ENCODE measurements at regions not wholly inside any gene's neighbourhood (a gene's known extent, or its start where the extent isn't known, plus 50 kb on each side); places are given as distances from the start of the nearest gene placed in this dataset.

DNA sequence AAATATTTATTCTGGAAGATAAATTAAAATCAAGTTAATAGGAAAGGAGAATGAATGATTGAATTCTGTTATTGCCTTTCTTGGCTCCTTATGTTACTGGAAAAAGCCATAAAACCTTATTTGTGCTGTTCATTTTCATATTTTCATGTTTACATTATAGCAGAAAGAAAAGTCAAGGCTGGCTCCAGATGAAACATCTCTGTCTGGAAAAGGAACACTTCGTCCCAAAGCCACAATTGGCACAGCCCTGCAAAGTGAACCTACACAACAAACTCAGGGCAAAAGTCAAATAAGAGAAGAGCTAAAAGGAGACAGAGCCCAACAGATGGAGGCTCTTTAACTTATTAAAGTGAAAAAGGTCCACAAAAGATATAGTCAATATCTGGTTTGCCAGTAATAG is 73.4 kb downstream of the GTPBP8 start:
- H3K9me3 ChIP-seq = no peaks in the 10 kb centered on the region
- H3K36me3 ChIP-seq = no peaks in the 10 kb centered on the region
- 66 to 90% methylated on average over 1 of the region's 1 CpG for WGBS, 2 donors
- H3K4me3 ChIP-seq (replicated peaks in 1 of 3) = no peak overlapping the region
- TF ChIP-seq POLR2A (IDR thresholded peaks at IDR 0.05) = no peak
- TF ChIP-seq, protein P1, sequence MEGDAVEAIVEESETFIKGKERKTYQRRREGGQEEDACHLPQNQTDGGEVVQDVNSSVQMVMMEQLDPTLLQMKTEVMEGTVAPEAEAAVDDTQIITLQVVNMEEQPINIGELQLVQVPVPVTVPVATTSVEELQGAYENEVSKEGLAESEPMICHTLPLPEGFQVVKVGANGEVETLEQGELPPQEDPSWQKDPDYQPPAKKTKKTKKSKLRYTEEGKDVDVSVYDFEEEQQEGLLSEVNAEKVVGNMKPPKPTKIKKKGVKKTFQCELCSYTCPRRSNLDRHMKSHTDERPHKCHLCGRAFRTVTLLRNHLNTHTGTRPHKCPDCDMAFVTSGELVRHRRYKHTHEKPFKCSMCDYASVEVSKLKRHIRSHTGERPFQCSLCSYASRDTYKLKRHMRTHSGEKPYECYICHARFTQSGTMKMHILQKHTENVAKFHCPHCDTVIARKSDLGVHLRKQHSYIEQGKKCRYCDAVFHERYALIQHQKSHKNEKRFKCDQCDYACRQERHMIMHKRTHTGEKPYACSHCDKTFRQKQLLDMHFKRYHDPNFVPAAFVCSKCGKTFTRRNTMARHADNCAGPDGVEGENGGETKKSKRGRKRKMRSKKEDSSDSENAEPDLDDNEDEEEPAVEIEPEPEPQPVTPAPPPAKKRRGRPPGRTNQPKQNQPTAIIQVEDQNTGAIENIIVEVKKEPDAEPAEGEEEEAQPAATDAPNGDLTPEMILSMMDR (IDR thresholded peaks at IDR 0.05) = no peak
- H3K4me1 ChIP-seq = no peaks in the 10 kb centered on the region
- H3K27ac ChIP-seq = no peak overlapping the region
- DNase-seq = no peak
- no peaks in the 10 kb centered on the region for H3K27me3 ChIP-seq
- intact Hi-C loops (cut with DNase I) = no loop called here

DNA sequence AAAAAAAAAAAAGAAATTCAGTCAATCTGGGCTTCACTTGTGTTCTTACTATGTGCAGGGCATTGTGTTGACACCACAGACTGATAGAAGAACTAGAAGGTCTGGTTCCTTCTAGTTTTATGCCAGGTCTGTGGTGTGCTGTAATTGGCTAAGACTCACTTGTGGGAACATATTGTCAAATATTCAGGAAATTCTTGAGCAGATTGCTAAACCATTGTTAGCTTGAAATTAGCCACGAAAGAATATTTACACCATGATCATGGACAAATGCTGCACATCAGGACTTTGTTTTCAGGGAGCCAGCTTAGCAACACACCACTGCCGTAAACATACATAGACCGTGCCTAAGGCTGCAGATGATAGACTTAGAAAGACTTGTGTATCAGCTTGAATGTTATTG is 74.6 kb downstream of the GTPBP8 start:
- H3K4me1 ChIP-seq = no peaks in the 10 kb centered on the region
- no peaks in the 10 kb centered on the region for H3K27me3 ChIP-seq
- no peaks in the 10 kb centered on the region for H3K36me3 ChIP-seq
- no peak overlapping the region for H3K4me3 ChIP-seq (replicated peaks in 1 of 3)
- no peak overlapping the region for H3K27ac ChIP-seq
- no peaks in the 10 kb centered on the region for H3K9me3 ChIP-seq
- intact Hi-C loops (cut with DNase I) = no loop called here
- TF ChIP-seq, protein P1 (IDR thresholded peaks at IDR 0.05) = no peak
- TF ChIP-seq POLR2A (IDR thresholded peaks at IDR 0.05) = no peak
- WGBS, 2 donors = 93 to 97% methylated on average over 3 of the region's 3 CpGs
- DNase-seq = no peak

DNA sequence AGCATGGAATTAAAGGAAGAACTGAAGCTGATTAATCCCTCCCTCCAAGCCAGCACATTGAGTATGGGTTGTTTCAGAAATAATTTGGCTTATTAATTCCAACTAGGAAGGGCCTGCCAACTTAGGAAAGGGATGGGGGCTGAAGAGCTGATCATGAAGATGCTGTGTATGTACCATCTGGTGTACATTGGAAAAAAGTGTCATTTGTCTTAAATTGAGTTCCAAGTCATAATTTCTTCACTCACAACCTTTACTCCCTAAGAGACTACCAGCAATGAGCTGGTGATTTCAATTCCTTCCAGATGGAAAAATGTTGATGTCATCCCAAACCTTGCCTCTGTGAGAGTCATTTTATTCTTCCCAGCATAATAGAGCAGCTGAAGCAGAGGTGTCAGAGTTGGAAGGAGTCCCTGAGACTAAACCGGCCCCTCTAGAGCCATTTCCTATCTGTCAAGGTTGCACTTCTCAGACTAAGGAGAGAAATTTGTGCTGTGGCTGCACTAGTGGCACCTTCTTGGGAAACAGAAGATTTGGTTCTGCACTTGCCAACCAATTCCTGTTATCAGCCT is 79.4 kb downstream of the GTPBP8 start:
- WGBS, 2 donors = 54 to 63% methylated on average over 1 of the region's 1 CpG
- intact Hi-C loops (cut with DNase I) = no loop called here
- H3K36me3 ChIP-seq = no peaks in the 10 kb centered on the region
- DNase-seq = no peak
- no peak overlapping the region for H3K27ac ChIP-seq
- no peaks in the 10 kb centered on the region for H3K9me3 ChIP-seq
- no peak overlapping the region for H3K4me3 ChIP-seq (replicated peaks in 1 of 3)
- no peaks in the 10 kb centered on the region for H3K27me3 ChIP-seq
- TF ChIP-seq, protein P1 (IDR thresholded peaks at IDR 0.05) = no peak
- no peak for TF ChIP-seq POLR2A (IDR thresholded peaks at IDR 0.05)
- no peaks in the 10 kb centered on the region for H3K4me1 ChIP-seq

DNA sequence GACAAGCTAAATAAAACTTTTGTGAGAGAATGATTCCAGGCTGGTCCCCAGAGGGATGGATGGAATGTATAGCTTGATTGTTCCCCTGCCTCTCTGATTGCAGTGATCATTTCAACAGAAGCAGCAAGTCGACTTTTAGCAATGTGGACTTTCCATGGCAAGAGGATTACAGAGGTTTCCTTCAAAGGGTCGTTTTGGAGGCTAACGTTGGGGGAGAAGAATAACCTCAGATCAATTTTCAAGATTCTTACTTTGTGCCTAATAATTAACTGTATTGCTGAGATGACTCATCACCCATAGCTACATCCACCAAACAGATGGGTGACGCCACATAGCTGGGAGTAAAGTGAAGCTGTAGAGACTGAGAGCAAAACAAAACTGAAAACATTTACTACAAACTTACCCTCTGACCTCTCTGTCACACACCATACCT is 79.9 kb downstream of the GTPBP8 start:
- Histone ChIP-seq H3K27ac (no peak overlapping the region), H3K36me3 (no peaks in the 10 kb centered on the region)

DNA sequence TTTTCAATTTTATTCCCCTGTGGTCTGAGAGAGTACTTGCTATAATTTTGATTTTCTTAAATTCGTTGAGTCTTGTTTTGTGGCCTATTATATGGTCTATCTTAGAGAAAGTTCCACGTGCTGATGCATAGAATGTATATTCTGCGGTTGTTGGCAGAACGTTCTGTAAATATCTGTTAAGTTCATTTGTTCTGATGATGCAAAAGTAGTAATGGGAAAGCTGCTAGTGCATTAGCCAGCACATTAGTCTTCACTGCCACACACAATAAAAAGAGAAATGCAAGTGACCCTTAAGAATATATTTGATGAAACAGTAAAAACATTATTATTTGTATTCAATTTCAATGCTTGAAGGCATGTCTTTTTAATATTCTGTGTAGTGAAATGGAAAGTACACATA is 84.8 kb downstream of the GTPBP8 start:
- no peak overlapping the region for H3K4me3 ChIP-seq (replicated peaks in 1 of 3)

More for the DNA sequence above, 79.9 kb downstream of the GTPBP8 start:
- TF ChIP-seq, protein P1 (IDR thresholded peaks at IDR 0.05) = no peak
- TF ChIP-seq POLR2A (IDR thresholded peaks at IDR 0.05) = no peak
- H3K4me3 ChIP-seq (replicated peaks in 1 of 3) = no peak overlapping the region
- H3K4me1 ChIP-seq = no peaks in the 10 kb centered on the region
- no peak for DNase-seq
- no peaks in the 10 kb centered on the region for H3K9me3 ChIP-seq
- no peaks in the 10 kb centered on the region for H3K27me3 ChIP-seq
- intact Hi-C loops (cut with DNase I) = no loop called here
- 67 to 73% methylated on average over 4 of the region's 4 CpGs for WGBS, 2 donors

More for the DNA sequence above, 84.8 kb downstream of the GTPBP8 start:
- no peaks in the 10 kb centered on the region for H3K4me1 ChIP-seq
- no peaks in the 10 kb centered on the region for H3K36me3 ChIP-seq
- no peak for DNase-seq
- no peaks in the 10 kb centered on the region for H3K27me3 ChIP-seq
- no peak overlapping the region for H3K27ac ChIP-seq
- WGBS, 2 donors = 69 to 71% methylated on average over 4 of the region's 4 CpGs
- intact Hi-C loops (cut with DNase I) = no loop called here
- no peaks in the 10 kb centered on the region for H3K9me3 ChIP-seq
- TF ChIP-seq, protein P1 (IDR thresholded peaks at IDR 0.05) = no peak
- no peak for TF ChIP-seq POLR2A (IDR thresholded peaks at IDR 0.05)

Data from thyroid gland (tissue), 4 donors.